Body of pancreas (tissue), 4 donors: ENCODE measurements at regions not wholly inside any gene's neighbourhood (a gene's known extent, or its start where the extent isn't known, plus 50 kb on each side); places are given as distances from the start of the nearest gene placed in this dataset.

ENCODE experiments used
- ATAC-seq: fragments of 150-250 bp; one replicate; pipeline ENCODE4 v1.9.1; 2016
- DNase-seq, 4 donors: peaks; one replicate each; pipeline ENCODE4 v3.0.0-alpha.2; 2019
- H3K27ac ChIP-seq, 4 donors: fragments of 200-600 bp; sonication (generic); 1 replicate in 3 of 4; 2 replicates in 1 of 4; pipeline versions ENCODE4 v1.5.1 to v1.6.1; 2016 to 2019; ENCODE audit warnings: mild to moderate bottlenecking in 1 of 4, mixed read lengths in 1 of 4, moderate library complexity in 1 of 4
- H3K27me3 ChIP-seq, 2 donors: fragments of 200-600 bp; sonication (generic); one replicate each; pipeline ENCODE4 v1.6.0; 2016; ENCODE audit warnings: mild to moderate bottlenecking in 1 of 2
- H3K36me3 ChIP-seq, 2 donors: fragments of 200-600 bp; sonication (generic); replicated peaks in 1 of 2; 2 replicates each; pipeline ENCODE4 v1.5.1; 2016; ENCODE audit warnings: low read depth in 2 of 2; ENCODE audit not compliant: insufficient read depth in 1 of 2
- H3K4me1 ChIP-seq: fragments of 200-600 bp; sonication (generic); one replicate; pipeline ENCODE4 v1.6.0; 2016
- H3K4me3 ChIP-seq, 2 donors: fragments of 200-600 bp; sonication (generic); 1 replicate in 1 of 2; 2 replicates in 1 of 2; pipeline ENCODE4 v1.5.1; 2016 to 2019
- H3K9me3 ChIP-seq, 3 donors: fragments of 200-600 bp; sonication (generic); 1 replicate in 2 of 3; 2 replicates in 1 of 3; pipeline ENCODE4 v1.5.1; 2016
- POLR2A ChIP-seq, 3 donors: fragments of 450-650 bp; IDR thresholded peaks; one replicate each; pipeline ENCODE4 v1.6.1; 2016; ENCODE audit warnings: antibody characterized with exemption in 3 of 3, mild to moderate bottlenecking in 2 of 3
- WGBS, 2 donors: methylation state at CpG; one replicate each; pipeline ENCODE4 v1.1.5; 2017; 5-methylcytosine and 5-hydroxymethylcytosine counted together
- intact Hi-C: fragments of 100-400 bp; cut with DNase I; formaldehyde crosslinking; loops from one replicate; pipeline ENCODE4 v1.15.1; 2023
- TF ChIP-seq, protein P1 (sequence below), 7 experiments: fragments of 450-650 bp in 4 of 7; fragments of 200-600 bp in 3 of 7; sonication (generic) in 3 of 7; IDR thresholded peaks; one replicate each; pipeline ENCODE4 v1.5.1; 2016 to 2019; ENCODE audit warnings: antibody characterized with exemption in 7 of 7

- Histone ChIP-seq H3K9me3 (no peaks in the 10 kb centered on the region), H3K27me3 (no peaks in the 10 kb centered on the region), H3K36me3 (no peaks in the 10 kb centered on the region), H3K27ac (no peak overlapping the region), H3K4me1 (no peaks in the 10 kb centered on the region), H3K4me3 (no peak overlapping the region)
- intact Hi-C loops, result no loop called here
- 34 to 44% methylated on average over 1 of the region's 1 CpG for WGBS, 2 donors
- DNase-seq (no peak), ATAC-seq (no peak)
- TF ChIP-seq POLR2A (IDR thresholded peaks at IDR 0.05), result no peak
- TF ChIP-seq, protein P1, sequence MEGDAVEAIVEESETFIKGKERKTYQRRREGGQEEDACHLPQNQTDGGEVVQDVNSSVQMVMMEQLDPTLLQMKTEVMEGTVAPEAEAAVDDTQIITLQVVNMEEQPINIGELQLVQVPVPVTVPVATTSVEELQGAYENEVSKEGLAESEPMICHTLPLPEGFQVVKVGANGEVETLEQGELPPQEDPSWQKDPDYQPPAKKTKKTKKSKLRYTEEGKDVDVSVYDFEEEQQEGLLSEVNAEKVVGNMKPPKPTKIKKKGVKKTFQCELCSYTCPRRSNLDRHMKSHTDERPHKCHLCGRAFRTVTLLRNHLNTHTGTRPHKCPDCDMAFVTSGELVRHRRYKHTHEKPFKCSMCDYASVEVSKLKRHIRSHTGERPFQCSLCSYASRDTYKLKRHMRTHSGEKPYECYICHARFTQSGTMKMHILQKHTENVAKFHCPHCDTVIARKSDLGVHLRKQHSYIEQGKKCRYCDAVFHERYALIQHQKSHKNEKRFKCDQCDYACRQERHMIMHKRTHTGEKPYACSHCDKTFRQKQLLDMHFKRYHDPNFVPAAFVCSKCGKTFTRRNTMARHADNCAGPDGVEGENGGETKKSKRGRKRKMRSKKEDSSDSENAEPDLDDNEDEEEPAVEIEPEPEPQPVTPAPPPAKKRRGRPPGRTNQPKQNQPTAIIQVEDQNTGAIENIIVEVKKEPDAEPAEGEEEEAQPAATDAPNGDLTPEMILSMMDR (IDR thresholded peaks at IDR 0.05), result no peak
Measured at GRCh38 chr11:37076866-37077265, 478.8 kb upstream of the RAG2 start.

DNA sequence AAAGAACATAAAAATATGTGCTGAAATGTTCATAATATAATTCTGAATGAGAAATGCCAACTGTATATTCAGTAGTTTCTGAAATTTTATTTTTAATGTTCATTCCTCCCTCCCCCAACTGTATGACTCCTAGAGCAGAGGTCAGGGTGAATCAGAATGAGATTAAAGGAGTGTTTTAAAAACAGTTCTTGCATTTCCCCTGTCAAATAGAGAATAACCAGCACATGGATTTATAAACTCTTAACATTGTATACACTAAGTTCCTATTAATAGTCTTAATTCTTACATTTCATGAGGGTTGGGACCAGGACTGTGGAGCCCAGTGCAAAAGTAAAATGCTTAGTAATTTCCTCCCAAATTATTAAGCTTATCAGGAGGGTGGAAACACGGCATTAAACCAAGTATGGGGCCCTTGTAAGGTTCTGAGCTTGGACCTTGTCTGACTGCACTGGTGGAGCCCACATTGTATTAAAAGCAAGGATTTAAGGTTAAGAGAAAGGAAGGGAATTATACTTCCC is 474.6 kb upstream of the RAG2 start:
- no peaks in the 10 kb centered on the region for H3K4me1 ChIP-seq
- H3K27me3 ChIP-seq, result no peaks in the 10 kb centered on the region
- DNase-seq (no peak), ATAC-seq (no peak)
- 12 to 40% methylated on average over 1 of the region's 1 CpG for WGBS, 2 donors
- H3K27ac ChIP-seq, result no peak overlapping the region
- no peak overlapping the region for H3K4me3 ChIP-seq
- intact Hi-C loops, result no loop called here
- no peaks in the 10 kb centered on the region for H3K36me3 ChIP-seq
- H3K9me3 ChIP-seq, result no peaks in the 10 kb centered on the region
- TF ChIP-seq, protein P1 (IDR thresholded peaks at IDR 0.05), result no peak

DNA sequence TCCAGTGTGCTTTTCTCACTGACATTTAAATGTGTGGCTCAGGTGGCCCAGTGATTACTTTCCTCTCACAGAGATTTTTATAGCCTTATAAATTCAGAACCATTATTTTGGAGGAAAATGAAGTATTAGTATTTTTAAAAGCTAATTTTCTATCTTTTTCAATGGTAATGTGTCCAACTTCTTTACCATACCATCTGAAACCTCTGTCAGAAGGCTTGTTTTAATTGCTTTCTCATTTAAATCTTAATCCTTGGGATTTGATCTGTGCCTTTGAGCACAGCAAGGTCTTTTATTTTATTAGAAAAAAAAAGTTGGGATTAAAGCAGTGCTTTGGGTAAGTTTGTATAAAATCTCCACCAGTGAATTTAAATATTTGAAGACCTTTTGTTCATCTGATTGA is 452.3 kb upstream of the RAG2 start:
- intact Hi-C loops, result no loop called here
- ATAC-seq, result no peak
- H3K36me3 ChIP-seq, result no peaks in the 10 kb centered on the region
- TF ChIP-seq POLR2A (IDR thresholded peaks at IDR 0.05), result no peak
- TF ChIP-seq, protein P1 (IDR thresholded peaks at IDR 0.05), result no peak
- no peaks in the 10 kb centered on the region for H3K9me3 ChIP-seq
- H3K27ac ChIP-seq, result no peak overlapping the region
- DNase-seq, result no peak
- H3K4me3 ChIP-seq, result no peak overlapping the region
- H3K27me3 ChIP-seq, result no peaks in the 10 kb centered on the region
- H3K4me1 ChIP-seq, result no peaks in the 10 kb centered on the region

DNA sequence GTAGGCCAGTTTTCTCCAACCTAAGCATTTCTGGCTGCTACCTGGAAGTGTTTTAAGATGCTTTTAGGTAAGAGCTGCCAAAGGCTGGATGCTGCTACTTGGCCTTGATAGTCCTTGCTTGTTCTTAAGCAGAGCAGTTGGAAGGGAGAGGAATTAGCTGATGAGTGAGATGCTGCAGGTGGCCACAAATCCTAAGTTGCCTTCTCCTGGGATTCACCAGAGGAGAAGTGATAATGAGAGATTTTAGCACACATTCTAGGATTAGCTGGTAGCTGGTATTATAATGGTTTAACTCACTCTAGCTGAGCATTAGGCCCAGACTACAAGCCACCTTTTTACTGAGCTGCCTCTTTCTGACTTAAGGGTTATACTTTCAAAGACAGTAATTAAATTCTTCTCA is 442.9 kb upstream of the RAG2 start:
- H3K27ac ChIP-seq, result no peak overlapping the region
- no peaks in the 10 kb centered on the region for H3K9me3 ChIP-seq
- no peak overlapping the region for H3K4me3 ChIP-seq
- no peaks in the 10 kb centered on the region for H3K4me1 ChIP-seq
- no peaks in the 10 kb centered on the region for H3K36me3 ChIP-seq
- ATAC-seq (no peak), DNase-seq (no peak)
- intact Hi-C loops, result no loop called here
- TF ChIP-seq, protein P1 (IDR thresholded peaks at IDR 0.05), result no peak
- H3K27me3 ChIP-seq, result no peaks in the 10 kb centered on the region

DNA sequence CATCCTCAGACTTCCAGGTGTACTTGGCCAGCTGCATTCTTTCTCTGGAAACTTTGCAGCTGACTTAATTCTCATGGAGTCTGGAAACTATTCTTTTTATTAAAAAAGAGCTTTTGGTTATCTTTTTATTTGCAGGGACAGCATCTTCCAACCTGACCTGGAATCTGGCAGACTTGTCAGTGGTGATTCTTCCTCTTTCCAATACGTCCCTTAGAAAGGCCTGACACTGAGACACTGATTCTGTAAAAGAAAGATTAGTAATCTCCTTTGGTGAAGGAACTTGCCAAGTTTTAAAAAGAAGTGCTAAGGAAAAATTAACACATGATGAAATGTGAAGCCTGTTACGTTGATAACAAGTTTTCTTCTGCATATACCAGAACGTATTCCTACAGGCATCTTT is 440.9 kb upstream of the RAG2 start:
- H3K27me3 ChIP-seq, result no peaks in the 10 kb centered on the region
- intact Hi-C loops, result no loop called here
- DNase-seq, result no peak
- no peak overlapping the region for H3K27ac ChIP-seq
- H3K36me3 ChIP-seq, result no peaks in the 10 kb centered on the region
- no peaks in the 10 kb centered on the region for H3K9me3 ChIP-seq
- 22 to 27% methylated on average over 3 of the region's 3 CpGs for WGBS, 2 donors
- no peak overlapping the region for H3K4me3 ChIP-seq
- no peak for ATAC-seq
- TF ChIP-seq, protein P1 (IDR thresholded peaks at IDR 0.05), result no peak
- TF ChIP-seq POLR2A (IDR thresholded peaks at IDR 0.05), result no peak
- no peaks in the 10 kb centered on the region for H3K4me1 ChIP-seq
